ENCODE measurements at regions not wholly inside any gene's neighbourhood (a gene's known extent, or its start where the extent isn't known, plus 50 kb on each side); places are given as distances from the start of the nearest gene placed in this dataset.

- Histone ChIP-seq H3K4me1 (ENCODE audit: control insufficient read depth, insufficient read depth, low read length) (no peaks in the 10 kb centered on the region), H3K9ac (ENCODE audit: extremely low read depth, low read length, poor library complexity, severe bottlenecking) (no peak overlapping the region), H3K4me3 (ENCODE audit: low read length) (no peak overlapping the region), H3K36me3 (ENCODE audit: control insufficient read depth, insufficient read depth, low read length) (no peaks in the 10 kb centered on the region), H3K27me3 (ENCODE audit: control insufficient read depth, insufficient read depth, low read length, poor library complexity, severe bottlenecking) (no peaks in the 10 kb centered on the region), H3K9me3 (ENCODE audit: control insufficient read depth, low read length) (no peaks in the 10 kb centered on the region), H3K27ac (ENCODE audit: low read depth, low read length) (no peak overlapping the region)
- peak; percentile 53 for DNase-seq
- Mint-ChIP-seq H3K36me3 (ENCODE audit: low read depth) (no peaks in the 10 kb centered on the region), H3K9me3 (no peaks in the 10 kb centered on the region), H3K4me3 (no peak overlapping the region), H3K27ac (no peak overlapping the region), H3K4me1 (no peaks in the 10 kb centered on the region), H3K27me3 (ENCODE audit: insufficient read depth) (no peaks in the 10 kb centered on the region)
- WGBS, 2 experiments (ENCODE audit: insufficient coverage in 1 of 2, insufficient read length in 1 of 2): 29 to 69% methylated on average over 1 of the region's 1 CpG
- TF ChIP-seq CTCF (conservative IDR thresholded peaks at IDR 0.05): peak; percentile 45
Measured at GRCh38 chr11:82384308-82384707, 349.4 kb downstream of the FAM181B start.

- TF ChIP-seq CTCF (conservative IDR thresholded peaks at IDR 0.05): no peak
- Mint-ChIP-seq H3K9me3 (no peaks in the 10 kb centered on the region), H3K27me3 (ENCODE audit: insufficient read depth) (no peaks in the 10 kb centered on the region), H3K4me1 (no peaks in the 10 kb centered on the region), H3K36me3 (ENCODE audit: low read depth) (no peaks in the 10 kb centered on the region), H3K4me3 (no peak overlapping the region), H3K27ac (no peak overlapping the region)
- Histone ChIP-seq H3K27me3 (ENCODE audit: control insufficient read depth, insufficient read depth, low read length, poor library complexity, severe bottlenecking) (no peaks in the 10 kb centered on the region), H3K9me3 (ENCODE audit: control insufficient read depth, low read length) (no peaks in the 10 kb centered on the region), H3K27ac (ENCODE audit: low read depth, low read length) (no peak overlapping the region), H3K36me3 (ENCODE audit: control insufficient read depth, insufficient read depth, low read length) (no peaks in the 10 kb centered on the region), H3K9ac (ENCODE audit: extremely low read depth, low read length, poor library complexity, severe bottlenecking) (no peak overlapping the region), H3K4me3 (ENCODE audit: low read length) (no peak overlapping the region), H3K4me1 (ENCODE audit: control insufficient read depth, insufficient read depth, low read length) (no peaks in the 10 kb centered on the region)
- DNase-seq: no peak
- WGBS, 2 experiments (ENCODE audit: insufficient coverage in 1 of 2, insufficient read length in 1 of 2): 87 to 88% methylated on average over 4 of the region's 4 CpGs
Measured at GRCh38 chr11:82373781-82374542, 359.7 kb downstream of the FAM181B start.

DNA sequence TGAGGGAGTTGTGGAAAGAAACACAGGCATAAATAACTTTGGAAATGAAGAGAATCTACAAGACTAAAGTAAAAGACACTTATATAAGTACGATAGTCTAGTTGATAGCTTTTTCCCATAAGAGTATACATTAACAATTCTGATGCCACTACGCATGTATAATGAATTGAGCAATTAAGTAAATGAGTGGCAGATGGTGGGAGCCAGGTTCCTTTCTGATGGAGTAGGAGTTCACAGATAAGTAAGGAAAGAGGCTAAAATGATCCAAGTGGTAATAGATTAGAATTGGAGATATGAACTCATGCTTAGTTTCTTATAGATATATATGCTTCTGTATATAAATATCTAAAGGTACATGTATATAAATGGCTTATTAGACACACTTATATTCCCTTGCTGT lies 368.3 kb downstream of the FAM181B start:
- H3K36me3 Mint-ChIP-seq (ENCODE audit: low read depth): no peaks in the 10 kb centered on the region

More for the DNA sequence above, 368.3 kb downstream of the FAM181B start:
- H3K9me3 Mint-ChIP-seq: no peaks in the 10 kb centered on the region
- H3K4me3 ChIP-seq (ENCODE audit: low read length): no peak overlapping the region
- H3K36me3 ChIP-seq (ENCODE audit: control insufficient read depth, insufficient read depth, low read length): no peaks in the 10 kb centered on the region
- H3K27ac Mint-ChIP-seq: no peak overlapping the region
- TF ChIP-seq CTCF (conservative IDR thresholded peaks at IDR 0.05): no peak
- DNase-seq: no peak
- peaks cover 5% of the 10 kb centered on the region for H3K27me3 Mint-ChIP-seq (ENCODE audit: insufficient read depth)
- H3K4me1 ChIP-seq (ENCODE audit: control insufficient read depth, insufficient read depth, low read length): no peaks in the 10 kb centered on the region
- no peak overlapping the region for H3K9ac ChIP-seq (ENCODE audit: extremely low read depth, low read length, poor library complexity, severe bottlenecking)
- H3K9me3 ChIP-seq (ENCODE audit: control insufficient read depth, low read length): no peaks in the 10 kb centered on the region
- no peaks in the 10 kb centered on the region for H3K27me3 ChIP-seq (ENCODE audit: control insufficient read depth, insufficient read depth, low read length, poor library complexity, severe bottlenecking)
- WGBS, 2 experiments (ENCODE audit: insufficient coverage in 1 of 2, insufficient read length in 1 of 2): 97 to 100% methylated on average over 1 to 2 of the region's 2 CpGs
- H3K4me3 Mint-ChIP-seq: no peak overlapping the region
- H3K27ac ChIP-seq (ENCODE audit: low read depth, low read length): no peak overlapping the region
- peaks cover 4% of the 10 kb centered on the region for H3K4me1 Mint-ChIP-seq

Data from endodermal cell (in vitro differentiated cells).